MM.1S (cell line): ENCODE measurements at regions not wholly inside any gene's neighbourhood (a gene's known extent, or its start where the extent isn't known, plus 50 kb on each side); places are given as distances from the start of the nearest gene placed in this dataset.

Experiments
- EZH2 ChIP-seq: fragments of 300-600 bp; sonication (generic); optimal IDR thresholded peaks from 2 replicates; pipeline ENCODE3; 2017; ENCODE audit warnings: low read depth, mild to moderate bottlenecking, antibody characterized with exemption, low read length, mixed read lengths
- TF ChIP-seq, protein P1 (sequence below): fragments of 300-600 bp; sonication (generic); IDR thresholded peaks from 2 replicates; pipeline ENCODE4 v1.5.1; 2016; ENCODE audit warnings: antibody characterized with exemption, low read length, mixed read lengths

DNA sequence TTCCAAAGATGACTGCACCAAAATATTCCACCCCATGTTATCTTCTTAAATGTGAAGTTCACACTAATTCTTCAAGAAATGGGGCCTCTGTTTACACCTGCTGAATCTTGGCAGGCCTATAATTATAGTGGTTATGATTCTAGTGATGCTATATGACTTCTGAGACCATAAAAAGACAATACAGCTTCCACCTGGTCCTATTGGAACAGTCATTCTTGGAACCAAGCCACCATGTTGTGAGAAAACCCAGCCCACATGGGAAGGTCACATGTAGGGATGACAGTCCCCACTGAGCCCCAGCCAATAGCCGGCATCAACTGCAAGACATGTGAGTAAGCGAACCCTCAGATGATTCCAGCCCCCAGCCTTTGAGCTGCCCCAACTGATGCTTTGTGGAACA is 587.5 kb downstream of the MID1IP1 start:
- TF ChIP-seq, protein P1, sequence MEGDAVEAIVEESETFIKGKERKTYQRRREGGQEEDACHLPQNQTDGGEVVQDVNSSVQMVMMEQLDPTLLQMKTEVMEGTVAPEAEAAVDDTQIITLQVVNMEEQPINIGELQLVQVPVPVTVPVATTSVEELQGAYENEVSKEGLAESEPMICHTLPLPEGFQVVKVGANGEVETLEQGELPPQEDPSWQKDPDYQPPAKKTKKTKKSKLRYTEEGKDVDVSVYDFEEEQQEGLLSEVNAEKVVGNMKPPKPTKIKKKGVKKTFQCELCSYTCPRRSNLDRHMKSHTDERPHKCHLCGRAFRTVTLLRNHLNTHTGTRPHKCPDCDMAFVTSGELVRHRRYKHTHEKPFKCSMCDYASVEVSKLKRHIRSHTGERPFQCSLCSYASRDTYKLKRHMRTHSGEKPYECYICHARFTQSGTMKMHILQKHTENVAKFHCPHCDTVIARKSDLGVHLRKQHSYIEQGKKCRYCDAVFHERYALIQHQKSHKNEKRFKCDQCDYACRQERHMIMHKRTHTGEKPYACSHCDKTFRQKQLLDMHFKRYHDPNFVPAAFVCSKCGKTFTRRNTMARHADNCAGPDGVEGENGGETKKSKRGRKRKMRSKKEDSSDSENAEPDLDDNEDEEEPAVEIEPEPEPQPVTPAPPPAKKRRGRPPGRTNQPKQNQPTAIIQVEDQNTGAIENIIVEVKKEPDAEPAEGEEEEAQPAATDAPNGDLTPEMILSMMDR, result no peak
- no peak for TF ChIP-seq EZH2
